Chondrocyte (in vitro differentiated cells): ENCODE measurements at regions not wholly inside any gene's neighbourhood (a gene's known extent, or its start where the extent isn't known, plus 50 kb on each side); places are given as distances from the start of the nearest gene placed in this dataset.

Experiments used
- DNase-seq: peaks from one replicate; pipeline ENCODE4 v3.0.0; 2021; ENCODE audit warnings: mixed read lengths, low spot score
- H3K27ac Mint-ChIP-seq: one replicate; pipeline ENCODE4 v1.8.0; 2021; ENCODE audit warnings: mild to moderate bottlenecking, moderate library complexity, mixed read lengths; ENCODE audit not compliant: unreplicated experiment
- H3K27me3 Mint-ChIP-seq: 2 replicates; pipeline ENCODE4 v1.8.0; 2021; ENCODE audit warnings: low read depth, mixed read lengths
- H3K36me3 Mint-ChIP-seq: 2 replicates; pipeline ENCODE4 v1.8.0; 2021; ENCODE audit warnings: low read depth, mixed read lengths
- H3K4me1 Mint-ChIP-seq: 2 replicates; pipeline ENCODE4 v1.8.0; 2021; ENCODE audit warnings: low read depth, mild to moderate bottlenecking, mixed read lengths
- H3K4me3 Mint-ChIP-seq: one replicate; pipeline ENCODE4 v1.8.0; 2021; ENCODE audit warnings: mild to moderate bottlenecking, moderate library complexity, mixed read lengths; ENCODE audit not compliant: unreplicated experiment
- H3K9me3 Mint-ChIP-seq: 2 replicates; pipeline ENCODE4 v1.8.0; 2021; ENCODE audit warnings: low read depth, mixed read lengths
- TF ChIP-seq, protein P1 (sequence below): fragments of 200-600 bp; sonication (generic); IDR thresholded peaks from 2 replicates; pipeline ENCODE4 v1.5.0; 2021; ENCODE audit warnings: antibody characterized with exemption, mild to moderate bottlenecking, moderate library complexity

DNA sequence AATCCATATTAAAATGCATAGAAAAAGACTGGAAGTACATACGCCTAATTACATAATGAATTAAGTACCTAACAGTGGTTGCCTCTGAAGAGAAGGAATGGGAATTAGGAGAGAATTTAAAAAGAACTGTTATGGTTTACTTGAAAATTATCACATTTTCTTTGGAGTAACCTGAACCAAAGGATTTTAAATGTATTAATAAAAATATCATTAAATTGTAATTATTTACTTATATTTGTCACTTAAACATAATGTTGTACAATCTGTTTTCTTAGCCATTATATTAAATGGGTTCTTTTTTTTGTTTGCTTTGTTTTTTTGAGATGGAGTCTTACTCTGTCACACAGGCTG is 114.2 kb upstream of the SLC7A14 start:
- H3K4me1 Mint-ChIP-seq, result peaks cover 35% of the 10 kb centered on the region
- H3K27me3 Mint-ChIP-seq, result no peaks in the 10 kb centered on the region
- no peak for DNase-seq
- no peaks in the 10 kb centered on the region for H3K9me3 Mint-ChIP-seq
- no peaks in the 10 kb centered on the region for H3K36me3 Mint-ChIP-seq
- H3K27ac Mint-ChIP-seq, result no peak overlapping the region
- H3K4me3 Mint-ChIP-seq, result no peak overlapping the region
- TF ChIP-seq, protein P1, sequence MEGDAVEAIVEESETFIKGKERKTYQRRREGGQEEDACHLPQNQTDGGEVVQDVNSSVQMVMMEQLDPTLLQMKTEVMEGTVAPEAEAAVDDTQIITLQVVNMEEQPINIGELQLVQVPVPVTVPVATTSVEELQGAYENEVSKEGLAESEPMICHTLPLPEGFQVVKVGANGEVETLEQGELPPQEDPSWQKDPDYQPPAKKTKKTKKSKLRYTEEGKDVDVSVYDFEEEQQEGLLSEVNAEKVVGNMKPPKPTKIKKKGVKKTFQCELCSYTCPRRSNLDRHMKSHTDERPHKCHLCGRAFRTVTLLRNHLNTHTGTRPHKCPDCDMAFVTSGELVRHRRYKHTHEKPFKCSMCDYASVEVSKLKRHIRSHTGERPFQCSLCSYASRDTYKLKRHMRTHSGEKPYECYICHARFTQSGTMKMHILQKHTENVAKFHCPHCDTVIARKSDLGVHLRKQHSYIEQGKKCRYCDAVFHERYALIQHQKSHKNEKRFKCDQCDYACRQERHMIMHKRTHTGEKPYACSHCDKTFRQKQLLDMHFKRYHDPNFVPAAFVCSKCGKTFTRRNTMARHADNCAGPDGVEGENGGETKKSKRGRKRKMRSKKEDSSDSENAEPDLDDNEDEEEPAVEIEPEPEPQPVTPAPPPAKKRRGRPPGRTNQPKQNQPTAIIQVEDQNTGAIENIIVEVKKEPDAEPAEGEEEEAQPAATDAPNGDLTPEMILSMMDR, result no peak

DNA sequence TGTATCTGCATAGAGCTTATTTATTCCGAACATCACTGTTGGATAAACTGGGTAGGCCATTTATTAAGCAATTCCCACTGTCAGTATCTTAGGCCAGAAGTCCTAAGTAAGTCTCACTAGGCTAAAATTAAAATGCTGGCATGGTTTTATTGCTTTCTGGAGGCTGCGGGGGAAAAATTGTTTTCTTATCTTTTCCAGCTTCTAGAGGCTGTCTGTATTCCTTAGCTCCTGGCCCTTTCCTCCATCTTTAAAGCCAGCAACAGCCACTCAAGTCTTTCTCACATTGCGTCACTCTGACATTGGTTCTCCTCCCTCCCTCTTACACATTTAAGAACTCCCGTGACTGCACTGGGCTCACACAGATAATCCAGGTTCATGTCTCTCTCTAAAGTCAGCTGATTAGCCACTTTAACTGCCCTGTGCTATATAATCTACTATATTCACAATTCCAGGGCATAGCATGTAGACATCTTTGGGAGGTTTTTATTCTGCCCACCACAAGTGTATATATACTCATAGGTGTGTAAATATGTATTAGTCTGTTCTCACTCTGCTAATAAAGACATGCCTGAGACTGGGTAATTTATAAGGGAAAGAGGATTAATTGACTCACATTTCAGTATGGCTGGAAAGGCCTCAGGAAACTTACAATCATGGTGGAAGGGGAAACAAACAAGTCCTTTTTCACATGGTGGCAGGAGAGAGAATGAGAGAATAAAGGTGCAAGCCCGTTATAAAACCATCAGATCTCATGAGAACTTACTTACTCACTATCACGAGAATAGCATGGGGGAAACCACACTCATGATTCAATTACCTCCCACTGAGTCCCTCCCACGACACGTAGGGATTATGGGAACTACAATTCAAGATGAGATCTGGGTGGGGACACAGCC is 113.5 kb upstream of the SLC7A14 start:
- Mint-ChIP-seq H3K36me3 (no peaks in the 10 kb centered on the region), H3K27me3 (no peaks in the 10 kb centered on the region), H3K4me1 (peaks cover 33% of the 10 kb centered on the region), H3K4me3 (no peak overlapping the region), H3K27ac (no peak overlapping the region), H3K9me3 (no peaks in the 10 kb centered on the region)
- no peak for DNase-seq
- TF ChIP-seq, protein P1, result no peak

DNA sequence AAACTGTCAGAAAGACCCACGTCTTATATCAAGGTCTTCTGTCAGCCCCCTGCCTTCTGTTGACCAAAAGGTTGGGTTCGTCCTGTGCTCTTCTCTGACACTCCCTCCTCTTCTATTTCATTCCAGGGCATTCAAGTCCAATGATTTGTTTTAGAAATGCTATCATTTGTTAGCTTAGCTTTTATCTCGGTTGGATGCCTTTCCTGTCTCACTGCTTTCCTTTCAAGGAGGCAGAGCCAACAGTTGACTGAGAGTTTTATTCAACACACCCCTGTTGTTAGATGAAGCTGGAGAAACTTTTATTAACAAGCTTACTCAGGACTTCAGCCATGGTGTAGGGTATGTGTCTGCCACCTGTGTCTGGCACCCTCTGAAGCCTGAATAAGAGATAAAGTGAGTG is 112.0 kb upstream of the SLC7A14 start:
- no peak overlapping the region for H3K27ac Mint-ChIP-seq

DNA sequence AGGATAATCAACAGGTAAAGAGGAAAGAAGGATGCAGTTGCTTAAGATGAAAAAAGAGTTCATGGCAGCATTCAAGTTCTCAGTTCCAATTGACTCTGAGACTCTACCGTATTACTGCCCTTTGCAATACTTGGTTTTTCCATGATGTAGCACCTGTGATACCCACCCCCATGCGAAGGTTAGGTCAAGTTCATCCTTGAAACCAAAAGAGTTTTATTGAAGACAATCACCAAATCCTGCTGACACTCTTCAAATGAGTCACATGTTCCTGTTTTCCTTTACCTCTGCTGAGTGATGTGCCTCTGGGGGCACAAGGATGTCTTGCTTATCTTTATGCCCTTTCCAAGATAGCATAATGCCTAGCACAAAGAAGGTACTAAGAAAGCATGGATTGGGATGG is 111.3 kb upstream of the SLC7A14 start:
- DNase-seq, result no peak
- Mint-ChIP-seq H3K4me1 (peaks cover 25% of the 10 kb centered on the region), H3K9me3 (no peaks in the 10 kb centered on the region), H3K36me3 (no peaks in the 10 kb centered on the region), H3K4me3 (no peak overlapping the region), H3K27ac (no peak overlapping the region), H3K27me3 (no peaks in the 10 kb centered on the region)
- TF ChIP-seq, protein P1, result no peak

More for the DNA sequence above, 112.0 kb upstream of the SLC7A14 start:
- Mint-ChIP-seq H3K36me3 (no peaks in the 10 kb centered on the region), H3K9me3 (no peaks in the 10 kb centered on the region), H3K4me1 (peaks cover 28% of the 10 kb centered on the region), H3K4me3 (no peak overlapping the region), H3K27me3 (no peaks in the 10 kb centered on the region)
- no peak for DNase-seq
- TF ChIP-seq, protein P1, result no peak

DNA sequence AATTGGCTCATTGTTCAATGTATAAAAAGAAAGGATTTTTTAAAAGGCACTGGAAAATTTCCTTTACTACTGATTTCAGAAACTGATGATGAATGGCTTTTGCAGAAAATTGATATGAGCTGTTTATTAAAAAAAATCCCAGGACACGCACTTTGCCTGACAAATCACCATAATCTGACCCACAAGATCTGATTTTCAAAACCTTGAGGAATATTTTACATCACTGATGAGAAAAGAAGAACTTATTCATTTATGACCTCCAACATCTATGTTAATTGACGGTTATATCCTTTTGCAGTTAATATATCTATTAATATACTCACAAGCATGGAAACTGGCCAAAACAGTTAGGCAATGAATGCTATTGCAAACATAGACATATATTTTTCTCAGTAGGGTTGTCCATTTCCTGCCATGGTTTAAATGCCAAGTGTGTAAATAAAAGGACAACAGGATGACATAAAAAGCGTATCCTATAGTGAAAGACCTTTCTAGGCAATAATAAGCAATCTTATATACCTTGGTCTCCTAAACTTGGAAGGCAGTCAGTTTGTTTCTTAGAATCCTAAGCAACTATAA is 109.7 kb upstream of the SLC7A14 start:
- Mint-ChIP-seq H3K4me3 (no peak overlapping the region), H3K27me3 (no peaks in the 10 kb centered on the region), H3K27ac (no peak overlapping the region), H3K9me3 (no peaks in the 10 kb centered on the region), H3K36me3 (no peaks in the 10 kb centered on the region), H3K4me1 (peaks cover 27% of the 10 kb centered on the region)
- TF ChIP-seq, protein P1, result no peak
- DNase-seq, result no peak
